IPS DF 4.7 (cell line): ENCODE measurements at regions not wholly inside any gene's neighbourhood (a gene's known extent, or its start where the extent isn't known, plus 50 kb on each side); places are given as distances from the start of the nearest gene placed in this dataset.

ENCODE experiments used
- DNase-seq: peaks from one replicate; pipeline ENCODE4 v3.0.0-alpha.2; 2013; ENCODE audit warnings: low spot score; ENCODE audit errors: extremely low read depth

DNA sequence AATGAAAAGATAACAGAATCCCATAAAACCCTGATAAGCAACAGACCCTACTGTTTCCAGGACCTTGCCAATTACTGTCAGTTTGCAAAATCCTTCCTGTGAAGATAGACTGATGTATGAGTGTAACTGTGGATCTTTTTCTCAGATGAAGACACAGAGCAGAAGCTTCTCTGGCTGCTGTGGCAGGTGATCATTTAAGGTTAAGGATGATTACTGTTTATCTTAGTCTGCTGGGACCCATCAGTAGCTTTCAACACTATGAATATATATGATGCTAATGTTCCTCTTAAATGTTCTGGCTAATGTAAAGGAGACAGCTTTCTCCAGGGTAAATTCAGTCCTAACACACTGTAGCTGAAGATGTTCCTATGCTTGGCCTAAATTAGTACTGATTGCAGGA, 56.0 kb upstream of the CTTNBP2 start:
- no peak for DNase-seq

- no peak for DNase-seq
These were observed 58.1 kb upstream of the CTTNBP2 start for GRCh38 chr7:117931314-117931713.

GRCh38 chr7:117937049-117937752, 64.0 kb upstream of the CTTNBP2 start:
- DNase-seq = no peak

DNA sequence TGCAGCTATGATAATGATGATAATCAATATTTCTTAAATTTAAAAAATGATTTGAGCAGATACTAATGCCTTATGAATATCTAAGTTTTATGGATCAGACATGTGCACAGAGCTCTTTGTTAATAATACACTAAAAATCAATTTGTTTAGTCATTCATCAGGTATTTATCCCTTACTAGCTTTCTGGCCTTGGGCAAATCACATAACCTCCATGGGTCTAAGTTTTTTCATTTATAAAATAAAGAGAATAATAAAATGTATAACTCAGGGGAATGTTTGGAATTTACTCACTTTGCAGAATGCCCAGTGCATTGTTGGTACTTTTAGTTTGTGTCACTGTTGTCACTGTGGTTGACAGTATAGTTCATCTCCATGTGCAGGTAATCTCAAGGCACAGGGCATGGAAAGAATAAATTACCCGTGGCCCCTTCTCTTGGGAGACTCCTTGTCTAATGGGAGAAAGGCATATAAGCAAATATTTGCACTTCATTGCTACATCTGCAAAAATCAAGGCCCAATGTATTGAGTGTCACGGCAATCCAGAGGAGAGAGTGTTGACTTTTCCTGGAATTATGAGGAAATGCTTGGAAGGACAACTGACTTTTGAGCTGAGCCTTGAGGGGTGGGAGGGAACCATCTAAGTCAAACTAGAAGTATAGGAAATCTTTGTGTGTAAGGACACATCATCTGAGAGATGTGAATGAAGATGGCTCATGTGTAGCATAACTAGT, 64.7 kb upstream of the CTTNBP2 start:
- no peak for DNase-seq

DNA sequence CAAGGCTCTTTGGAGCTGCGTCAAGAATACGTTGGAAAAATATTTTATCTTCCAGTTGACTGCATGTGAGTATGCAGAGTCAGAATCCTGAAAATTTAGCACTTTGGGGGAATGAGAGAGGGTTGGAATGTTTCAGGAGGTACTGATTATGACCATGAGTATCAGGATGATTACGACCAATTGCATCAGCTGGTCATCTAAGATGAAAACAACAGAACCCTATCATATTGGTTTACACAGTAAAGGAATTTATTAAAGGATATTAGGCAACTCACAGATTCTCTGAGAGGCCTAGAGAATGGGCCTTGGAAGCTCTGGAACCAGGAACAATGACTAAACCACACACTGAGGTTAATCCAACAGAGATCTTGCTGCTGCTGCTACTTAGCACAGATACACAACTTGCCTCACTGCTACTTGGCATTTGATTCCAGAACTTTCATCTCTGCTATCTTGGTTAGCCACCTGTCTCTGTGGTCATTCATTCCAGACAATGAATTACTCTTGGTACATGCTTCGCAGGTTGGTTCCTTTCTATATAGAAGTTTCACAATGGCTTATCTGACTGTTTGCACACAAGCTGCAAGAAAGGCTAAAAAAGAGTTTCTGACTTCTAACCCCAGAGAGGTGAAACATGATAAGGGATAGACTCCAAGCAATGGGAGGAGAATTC, 68.0 kb upstream of the CTTNBP2 start:
- DNase-seq = no peak

- DNase-seq = no peak
These were observed 69.5 kb upstream of the CTTNBP2 start for GRCh38 chr7:117942780-117943179.

DNA sequence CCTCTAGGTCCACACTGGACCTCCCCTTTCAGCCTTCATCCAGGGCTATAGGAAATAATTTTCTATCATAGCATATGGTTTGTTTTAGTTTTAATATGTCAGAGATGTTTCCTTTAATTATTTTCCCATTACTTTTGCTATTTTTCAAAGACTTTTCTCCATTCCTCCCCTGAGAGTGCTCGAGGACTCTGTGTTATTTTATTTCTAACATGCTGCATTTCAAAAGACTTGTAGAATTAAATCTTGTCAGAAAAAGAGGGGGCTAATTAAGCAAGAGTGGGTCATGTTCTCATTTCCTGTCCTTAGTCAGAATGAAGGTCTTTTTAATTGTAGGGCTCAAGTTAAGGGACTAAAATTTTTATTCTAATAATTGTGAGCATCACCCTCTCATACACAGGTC, 71.6 kb upstream of the CTTNBP2 start:
- no peak for DNase-seq

- no peak for DNase-seq
These were observed 73.0 kb upstream of the CTTNBP2 start for GRCh38 chr7:117946151-117946633.

- DNase-seq = no peak
These were observed 76.0 kb upstream of the CTTNBP2 start for GRCh38 chr7:117949232-117949631.

GRCh38 chr7:117950601-117951260, 77.5 kb upstream of the CTTNBP2 start:
- DNase-seq = no peak

GRCh38 chr7:117951285-117951684, 78.0 kb upstream of the CTTNBP2 start:
- DNase-seq = no peak

GRCh38 chr7:117951691-117952280, 78.5 kb upstream of the CTTNBP2 start:
- DNase-seq = no peak

GRCh38 chr7:117955046-117955445, 81.8 kb upstream of the CTTNBP2 start:
- DNase-seq = no peak

GRCh38 chr7:117960351-117960750, 87.1 kb upstream of the CTTNBP2 start:
- no peak for DNase-seq

- no peak for DNase-seq
These were observed 88.0 kb upstream of the CTTNBP2 start for GRCh38 chr7:117961235-117961634.

- no peak for DNase-seq
These were observed 89.2 kb upstream of the CTTNBP2 start for GRCh38 chr7:117962366-117962994.

DNA sequence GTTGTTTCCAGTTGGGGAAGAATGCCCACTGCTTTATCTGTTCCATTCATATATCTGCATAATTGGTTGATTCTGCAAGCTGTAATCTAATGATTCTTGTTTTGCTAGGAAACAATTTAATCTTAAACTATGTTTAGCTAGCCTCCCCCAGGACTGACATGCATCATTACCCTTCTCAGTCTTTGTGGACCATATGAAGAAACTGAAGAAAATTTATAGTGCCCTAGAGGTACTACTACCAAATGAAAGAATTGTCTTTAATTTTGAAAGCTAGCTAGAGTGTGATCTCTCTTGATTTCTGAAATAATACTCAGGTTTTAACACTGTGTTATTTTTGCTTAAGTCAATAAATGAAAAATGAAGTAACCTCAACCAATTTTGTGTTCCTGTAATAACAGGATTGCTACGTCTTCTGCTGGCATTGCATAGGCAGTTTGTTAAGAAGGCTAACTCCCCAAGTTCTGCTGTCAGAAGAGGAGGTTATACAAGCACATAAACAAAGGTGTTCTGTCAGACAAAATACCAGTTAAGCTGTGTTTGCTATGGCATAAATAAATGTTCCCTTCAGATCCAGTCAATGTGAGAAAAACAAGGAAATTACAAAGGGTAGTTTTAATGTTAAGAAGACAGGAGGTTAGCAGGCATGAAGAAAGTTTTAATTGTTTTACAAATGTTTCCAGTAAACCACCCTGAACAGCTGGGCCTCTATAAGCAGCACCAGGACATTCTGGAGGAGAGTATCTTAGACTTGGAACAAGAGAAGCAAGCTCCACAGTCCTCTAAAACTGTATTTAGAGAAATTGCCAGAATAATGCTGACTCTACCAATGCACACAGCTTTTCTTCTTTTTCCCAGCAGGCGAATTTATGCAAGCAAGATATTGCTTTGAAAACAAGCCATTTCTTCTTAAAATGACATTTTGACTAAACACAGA, 90.3 kb upstream of the CTTNBP2 start:
- DNase-seq = no peak

- DNase-seq = no peak
These were observed 97.6 kb upstream of the CTTNBP2 start for GRCh38 chr7:117970801-117971200.

- no peak for DNase-seq
These were observed 98.5 kb upstream of the CTTNBP2 start for GRCh38 chr7:117971556-117972244.
